Liver (tissue), 3 donors: ENCODE measurements at regions not wholly inside any gene's neighbourhood (a gene's known extent, or its start where the extent isn't known, plus 50 kb on each side); places are given as distances from the start of the nearest gene placed in this dataset.

Source experiments
- GABPA ChIP-seq, 2 donors: IDR thresholded peaks in 1 of 2; conservative IDR thresholded peaks in 1 of 2; 2 replicates each; pipeline ENCODE4 v1.6.1; 2016; ENCODE audit warnings: antibody characterized with exemption in 2 of 2, mild to moderate bottlenecking in 1 of 2, moderate library complexity in 1 of 2
- RAD21 ChIP-seq, 2 donors: IDR thresholded peaks; 2 replicates each; pipeline ENCODE4 v1.6.1; 2016; ENCODE audit warnings: antibody characterized with exemption in 2 of 2, mild to moderate bottlenecking in 2 of 2
- TF ChIP-seq, protein P1 (sequence below): fragments of 150-350 bp; IDR thresholded peaks from 2 replicates; pipeline ENCODE4 v1.5.1; 2017; ENCODE audit warnings: improper control_type of control experiment, low read depth, low read length; ENCODE audit not compliant: missing input control
- donor health status: healthy.
- donor health status: healthy.

DNA sequence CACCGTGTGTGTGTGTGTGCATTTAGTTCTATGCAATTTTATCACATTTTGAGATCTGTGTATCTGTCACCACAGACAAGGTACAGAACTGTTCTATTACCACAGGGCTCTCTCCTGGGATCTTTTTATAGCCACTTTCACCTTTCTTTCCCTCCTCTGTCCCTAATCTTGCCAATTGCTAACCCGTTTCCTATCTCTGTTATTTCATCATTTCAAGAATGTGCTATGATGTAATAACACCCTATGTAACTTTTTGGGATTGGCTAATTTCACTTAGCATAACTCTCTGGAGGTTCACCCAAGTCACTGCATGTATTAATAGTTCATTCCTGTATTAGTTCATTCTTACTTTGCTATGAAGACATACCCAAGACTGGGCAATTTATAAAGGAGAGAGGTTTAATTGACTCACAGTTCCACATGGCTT, 657.7 kb downstream of the QKI start:
- TF ChIP-seq GABPA (IDR thresholded peaks at IDR 0.05 in 1 of 2, conservative IDR thresholded peaks at IDR 0.05 in 1 of 2) (no peak), RAD21 (IDR thresholded peaks at IDR 0.05) (no peak)
- TF ChIP-seq, protein P1, sequence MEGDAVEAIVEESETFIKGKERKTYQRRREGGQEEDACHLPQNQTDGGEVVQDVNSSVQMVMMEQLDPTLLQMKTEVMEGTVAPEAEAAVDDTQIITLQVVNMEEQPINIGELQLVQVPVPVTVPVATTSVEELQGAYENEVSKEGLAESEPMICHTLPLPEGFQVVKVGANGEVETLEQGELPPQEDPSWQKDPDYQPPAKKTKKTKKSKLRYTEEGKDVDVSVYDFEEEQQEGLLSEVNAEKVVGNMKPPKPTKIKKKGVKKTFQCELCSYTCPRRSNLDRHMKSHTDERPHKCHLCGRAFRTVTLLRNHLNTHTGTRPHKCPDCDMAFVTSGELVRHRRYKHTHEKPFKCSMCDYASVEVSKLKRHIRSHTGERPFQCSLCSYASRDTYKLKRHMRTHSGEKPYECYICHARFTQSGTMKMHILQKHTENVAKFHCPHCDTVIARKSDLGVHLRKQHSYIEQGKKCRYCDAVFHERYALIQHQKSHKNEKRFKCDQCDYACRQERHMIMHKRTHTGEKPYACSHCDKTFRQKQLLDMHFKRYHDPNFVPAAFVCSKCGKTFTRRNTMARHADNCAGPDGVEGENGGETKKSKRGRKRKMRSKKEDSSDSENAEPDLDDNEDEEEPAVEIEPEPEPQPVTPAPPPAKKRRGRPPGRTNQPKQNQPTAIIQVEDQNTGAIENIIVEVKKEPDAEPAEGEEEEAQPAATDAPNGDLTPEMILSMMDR = no peak
